ENCODE measurements at regions not wholly inside any gene's neighbourhood (a gene's known extent, or its start where the extent isn't known, plus 50 kb on each side); places are given as distances from the start of the nearest gene placed in this dataset.

GRCh38 chr21:27643326-27643725 lies 676.4 kb upstream of the ADAMTS5 start:
- Histone ChIP-seq H3K36me3 (ENCODE audit: insufficient read depth, low read length) (no peaks in the 10 kb centered on the region), H3K27ac (ENCODE audit: low read depth, low read length) (no peak overlapping the region), H2AFZ (ENCODE audit: low read depth, low read length) (no peak overlapping the region), H3K4me2 (ENCODE audit: low read length) (no peak overlapping the region), H3K4me1 (ENCODE audit: insufficient read depth, low read length) (no peaks in the 10 kb centered on the region), H4K20me1 (ENCODE audit: insufficient read depth, low read length) (no peaks in the 10 kb centered on the region), H3K79me2 (ENCODE audit: insufficient read depth, low read length) (no peaks in the 10 kb centered on the region), H3K9me3 (ENCODE audit: insufficient read depth, low read depth, low read length) (no peaks in the 10 kb centered on the region), H3K9ac (ENCODE audit: low read length) (no peak overlapping the region), H3K4me3 (ENCODE audit: insufficient read depth, low read depth, low read length) (no peak overlapping the region), H3K27me3 (ENCODE audit: insufficient read depth, low read length) (no peaks in the 10 kb centered on the region)
- Mint-ChIP-seq H3K36me3 (ENCODE audit: low read depth, unreplicated experiment) (no peaks in the 10 kb centered on the region), H3K4me3 (ENCODE audit: unreplicated experiment) (no peak overlapping the region), H3K27ac (ENCODE audit: unreplicated experiment) (no peak overlapping the region), H3K9me3 (ENCODE audit: unreplicated experiment) (no peaks in the 10 kb centered on the region), H3K4me1 (ENCODE audit: low read depth, unreplicated experiment) (peaks cover 12% of the 10 kb centered on the region), H3K27me3 (ENCODE audit: low read depth, unreplicated experiment) (no peaks in the 10 kb centered on the region)
- no peak for DNase-seq (ENCODE audit: low read depth)
- no peak for FAIRE-seq
- TF ChIP-seq CTCF (IDR thresholded peaks at IDR 0.05; ENCODE audit: insufficient read depth, low read depth, low read length) (no peak), EZH2 (IDR thresholded peaks at IDR 0.05; ENCODE audit: insufficient read depth, low read length) (no peak)

GRCh38 chr21:27639286-27639685 lies 672.4 kb upstream of the ADAMTS5 start:
- H3K9ac ChIP-seq (ENCODE audit: low read length) = no peak overlapping the region
- no peak overlapping the region for H3K4me3 ChIP-seq (ENCODE audit: insufficient read depth, low read depth, low read length)
- H3K36me3 Mint-ChIP-seq (ENCODE audit: low read depth, unreplicated experiment) = no peaks in the 10 kb centered on the region
- FAIRE-seq (no peak), DNase-seq (ENCODE audit: low read depth) (no peak)
- no peak overlapping the region for H3K27ac Mint-ChIP-seq (ENCODE audit: unreplicated experiment)
- no peaks in the 10 kb centered on the region for H4K20me1 ChIP-seq (ENCODE audit: insufficient read depth, low read length)
- TF ChIP-seq CTCF (IDR thresholded peaks at IDR 0.05; ENCODE audit: insufficient read depth, low read depth, low read length) (no peak), EZH2 (IDR thresholded peaks at IDR 0.05; ENCODE audit: insufficient read depth, low read length) (no peak)
- no peaks in the 10 kb centered on the region for H3K9me3 ChIP-seq (ENCODE audit: insufficient read depth, low read depth, low read length)
- no peaks in the 10 kb centered on the region for H3K36me3 ChIP-seq (ENCODE audit: insufficient read depth, low read length)
- H3K27me3 ChIP-seq (ENCODE audit: insufficient read depth, low read length) = no peaks in the 10 kb centered on the region
- peaks cover 6% of the 10 kb centered on the region for H3K4me1 Mint-ChIP-seq (ENCODE audit: low read depth, unreplicated experiment)
- no peaks in the 10 kb centered on the region for H3K79me2 ChIP-seq (ENCODE audit: insufficient read depth, low read length)
- no peaks in the 10 kb centered on the region for H3K27me3 Mint-ChIP-seq (ENCODE audit: low read depth, unreplicated experiment)
- no peaks in the 10 kb centered on the region for H3K9me3 Mint-ChIP-seq (ENCODE audit: unreplicated experiment)
- no peak overlapping the region for H3K4me3 Mint-ChIP-seq (ENCODE audit: unreplicated experiment)
- H3K27ac ChIP-seq (ENCODE audit: low read depth, low read length) = no peak overlapping the region
- no peaks in the 10 kb centered on the region for H3K4me1 ChIP-seq (ENCODE audit: insufficient read depth, low read length)
- no peak overlapping the region for H2AFZ ChIP-seq (ENCODE audit: low read depth, low read length)
- H3K4me2 ChIP-seq (ENCODE audit: low read length) = no peak overlapping the region

GRCh38 chr21:27636656-27637055 lies 669.8 kb upstream of the ADAMTS5 start:
- Histone ChIP-seq H4K20me1 (ENCODE audit: insufficient read depth, low read length) (no peaks in the 10 kb centered on the region), H3K4me2 (ENCODE audit: low read length) (no peak overlapping the region), H3K79me2 (ENCODE audit: insufficient read depth, low read length) (no peaks in the 10 kb centered on the region), H3K4me1 (ENCODE audit: insufficient read depth, low read length) (peaks cover 3% of the 10 kb centered on the region), H3K9me3 (ENCODE audit: insufficient read depth, low read depth, low read length) (no peaks in the 10 kb centered on the region), H3K36me3 (ENCODE audit: insufficient read depth, low read length) (no peaks in the 10 kb centered on the region), H3K9ac (ENCODE audit: low read length) (no peak overlapping the region), H3K4me3 (ENCODE audit: insufficient read depth, low read depth, low read length) (no peak overlapping the region), H3K27me3 (ENCODE audit: insufficient read depth, low read length) (no peaks in the 10 kb centered on the region), H3K27ac (ENCODE audit: low read depth, low read length) (no peak overlapping the region), H2AFZ (ENCODE audit: low read depth, low read length) (no peak overlapping the region)
- no peaks in the 10 kb centered on the region for H3K9me3 Mint-ChIP-seq (ENCODE audit: unreplicated experiment)
- DNase-seq (ENCODE audit: low read depth) = no peak
- H3K4me1 Mint-ChIP-seq (ENCODE audit: low read depth, unreplicated experiment) = peaks cover 6% of the 10 kb centered on the region
- FAIRE-seq = no peak
- no peak overlapping the region for H3K27ac Mint-ChIP-seq (ENCODE audit: unreplicated experiment)
- no peaks in the 10 kb centered on the region for H3K36me3 Mint-ChIP-seq (ENCODE audit: low read depth, unreplicated experiment)
- no peaks in the 10 kb centered on the region for H3K27me3 Mint-ChIP-seq (ENCODE audit: low read depth, unreplicated experiment)
- no peak overlapping the region for H3K4me3 Mint-ChIP-seq (ENCODE audit: unreplicated experiment)
- TF ChIP-seq CTCF (IDR thresholded peaks at IDR 0.05; ENCODE audit: insufficient read depth, low read depth, low read length) = no peak
- no peak for TF ChIP-seq EZH2 (IDR thresholded peaks at IDR 0.05; ENCODE audit: insufficient read depth, low read length)
